IPS-20b (cell line): ENCODE measurements at regions not wholly inside any gene's neighbourhood (a gene's known extent, or its start where the extent isn't known, plus 50 kb on each side); places are given as distances from the start of the nearest gene placed in this dataset.
"Not testable (repeated sequence)": the region's sequence is repeated elsewhere in the genome, so short reads cannot be mapped to it uniquely, and the experiment has no call there.

Experiments used
- H3K27ac ChIP-seq: one replicate; pipeline ENCODE4 v1.5.1; 2013; ENCODE audit warnings: low read length
- H3K27me3 ChIP-seq: 2 replicates; pipeline ENCODE4 v1.6.1; 2013; ENCODE audit warnings: mild to moderate bottlenecking, low read length, inconsistent platforms; ENCODE audit not compliant: insufficient read depth
- H3K36me3 ChIP-seq: 2 replicates; pipeline ENCODE4 v1.6.1; 2013; ENCODE audit warnings: low read depth, mild to moderate bottlenecking, inconsistent platforms, low read length, moderate library complexity; ENCODE audit not compliant: insufficient read depth
- H3K4me1 ChIP-seq: 2 replicates; pipeline ENCODE4 v1.6.1; 2013; ENCODE audit warnings: mild to moderate bottlenecking, control low read depth, inconsistent platforms, low read length, moderate library complexity; ENCODE audit not compliant: insufficient read depth
- H3K4me3 ChIP-seq: 2 replicates; pipeline ENCODE4 v1.5.1; 2013; ENCODE audit warnings: mild to moderate bottlenecking, low read length, inconsistent platforms
- H3K9ac ChIP-seq: 2 replicates; pipeline ENCODE4 v1.6.1; 2013; ENCODE audit warnings: low read depth, mild to moderate bottlenecking, inconsistent platforms, low read length, moderate library complexity
- H3K9me3 ChIP-seq: 2 replicates; pipeline ENCODE4 v1.6.1; 2013; ENCODE audit warnings: mild to moderate bottlenecking, low read depth, low read length, inconsistent platforms; ENCODE audit not compliant: insufficient read depth

DNA sequence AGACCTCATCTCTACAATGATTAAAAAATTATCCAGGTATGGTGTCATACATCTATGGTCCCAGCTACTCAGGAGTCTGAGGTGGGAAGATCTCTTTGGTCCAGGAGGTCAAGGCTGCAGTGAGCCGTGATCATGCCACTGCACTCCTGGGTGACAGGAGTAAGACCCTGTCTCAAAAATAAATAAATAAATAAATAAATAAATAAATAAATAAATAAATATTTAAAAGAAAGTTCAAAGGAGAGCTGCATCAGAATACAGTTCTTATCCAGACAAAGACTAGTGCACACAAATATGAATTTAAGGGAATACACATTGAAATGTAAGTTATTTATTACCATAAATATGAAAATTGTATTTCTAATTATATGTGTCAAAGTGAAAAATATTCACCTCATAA, 624.9 kb downstream of the SLITRK6 start:
- no peak overlapping the region for H3K27ac ChIP-seq
- no peak overlapping the region for H3K9ac ChIP-seq
- H3K9me3 ChIP-seq, result no peaks in the 10 kb centered on the region
- no peak overlapping the region for H3K4me3 ChIP-seq
- H3K36me3 ChIP-seq, result no peaks in the 10 kb centered on the region
- H3K4me1 ChIP-seq, result no peaks in the 10 kb centered on the region
- H3K27me3 ChIP-seq, result no peaks in the 10 kb centered on the region

DNA sequence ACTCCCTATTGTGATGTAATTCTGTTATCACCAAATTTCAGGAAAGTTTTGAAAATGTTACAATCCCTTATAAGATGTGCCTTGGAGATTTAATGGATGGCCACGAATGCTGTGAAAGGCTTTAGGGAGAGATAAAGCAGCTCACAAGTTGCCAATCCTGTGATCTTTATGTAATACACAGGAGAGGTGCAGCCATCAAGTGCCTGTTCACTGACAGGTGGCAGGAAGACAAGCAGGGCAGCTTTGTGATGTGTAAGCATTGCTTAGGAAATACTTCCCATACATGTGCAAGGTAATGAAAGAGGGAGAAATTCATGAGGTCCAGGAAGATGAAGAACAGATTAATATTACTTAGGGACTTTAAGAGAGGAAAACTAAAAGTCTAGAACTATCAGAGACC, 628.8 kb downstream of the SLITRK6 start:
- Histone ChIP-seq H3K9ac (no peak overlapping the region), H3K36me3 (no peaks in the 10 kb centered on the region), H3K9me3 (no peaks in the 10 kb centered on the region), H3K27ac (no peak overlapping the region), H3K4me1 (no peaks in the 10 kb centered on the region), H3K27me3 (no peaks in the 10 kb centered on the region), H3K4me3 (no peak overlapping the region)

- H3K9ac ChIP-seq, result no peak overlapping the region
- H3K36me3 ChIP-seq, result no peaks in the 10 kb centered on the region
- H3K4me1 ChIP-seq, result no peaks in the 10 kb centered on the region
- H3K27me3 ChIP-seq, result no peaks in the 10 kb centered on the region
- H3K9me3 ChIP-seq, result peaks cover 16% of the 10 kb centered on the region
- no peak overlapping the region for H3K4me3 ChIP-seq
- H3K27ac ChIP-seq, result no peak overlapping the region
Observed at GRCh38 chr13:85166891-85167290, 632.3 kb downstream of the SLITRK6 start.

- Histone ChIP-seq H3K4me1 (no peaks in the 10 kb centered on the region), H3K27me3 (no peaks in the 10 kb centered on the region), H3K4me3 (no peak overlapping the region), H3K27ac (no peak overlapping the region), H3K36me3 (no peaks in the 10 kb centered on the region), H3K9me3 (peaks cover 16% of the 10 kb centered on the region), H3K9ac (no peak overlapping the region)
Observed at GRCh38 chr13:85163063-85163462, 636.2 kb downstream of the SLITRK6 start.

- Histone ChIP-seq H3K4me1 (no peaks in the 10 kb centered on the region), H3K36me3 (no peaks in the 10 kb centered on the region), H3K4me3 (no peak overlapping the region), H3K9ac (no peak overlapping the region), H3K27me3 (no peaks in the 10 kb centered on the region), H3K9me3 (no peaks in the 10 kb centered on the region), H3K27ac (no peak overlapping the region)
Observed at GRCh38 chr13:85148009-85148408, 651.2 kb downstream of the SLITRK6 start.

DNA sequence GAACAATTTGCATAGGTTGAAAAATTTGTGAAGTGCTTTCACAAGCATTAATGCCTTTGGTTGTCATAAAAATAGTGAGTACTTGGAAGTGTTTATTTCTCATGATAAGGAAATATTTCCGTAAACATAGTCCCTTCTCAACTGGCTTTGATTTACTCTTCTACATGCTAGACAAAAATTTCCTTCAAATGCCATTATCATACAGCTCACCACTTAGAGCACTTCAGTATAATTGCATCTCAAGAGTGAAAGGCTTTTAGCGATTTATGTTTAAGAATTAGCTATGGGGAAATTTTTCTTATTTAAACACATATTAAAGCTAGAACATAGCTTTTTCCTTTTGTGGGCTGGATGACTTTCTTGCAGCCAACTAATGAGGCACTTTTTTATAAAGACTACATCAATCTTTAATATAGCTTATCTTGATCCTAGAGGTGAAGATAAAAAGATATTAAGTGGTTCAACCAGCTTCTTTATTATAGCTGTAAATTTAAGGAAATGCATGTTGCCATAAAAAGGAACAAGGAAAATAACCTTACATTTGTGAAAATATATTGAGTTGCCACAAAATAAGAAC, 656.8 kb downstream of the SLITRK6 start:
- H3K9ac ChIP-seq, result no peak overlapping the region
- H3K4me1 ChIP-seq, result peaks cover 17% of the 10 kb centered on the region; the same call in 1 of the 2 replicates
- no peaks in the 10 kb centered on the region for H3K36me3 ChIP-seq
- no peaks in the 10 kb centered on the region for H3K9me3 ChIP-seq
- H3K27me3 ChIP-seq, result no peaks in the 10 kb centered on the region
- H3K27ac ChIP-seq, result no peak overlapping the region
- no peak overlapping the region for H3K4me3 ChIP-seq

DNA sequence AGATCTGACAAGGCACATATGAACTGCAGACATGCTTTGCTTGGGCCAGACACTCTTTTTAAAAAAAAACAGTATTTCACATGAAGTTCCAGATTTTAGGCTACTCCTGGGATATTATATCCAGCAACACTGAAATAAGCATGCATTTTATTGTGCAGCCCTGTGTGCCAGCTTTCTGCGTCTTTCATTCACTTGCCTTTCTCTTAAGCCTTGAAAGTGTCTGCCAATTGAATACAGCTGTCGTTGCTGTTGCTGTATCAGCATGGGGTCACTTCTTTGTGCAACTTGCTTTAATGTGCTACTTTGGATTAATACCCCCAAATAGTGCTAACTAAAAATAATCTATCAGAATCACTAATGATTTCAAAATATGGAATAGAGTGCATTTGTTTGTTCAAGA, 657.8 kb downstream of the SLITRK6 start:
- Histone ChIP-seq H3K9me3 (no peaks in the 10 kb centered on the region), H3K27me3 (no peaks in the 10 kb centered on the region), H3K9ac (no peak overlapping the region), H3K27ac (no peak overlapping the region), H3K4me1 (peaks cover 17% of the 10 kb centered on the region; the same call in 1 of the 2 replicates), H3K36me3 (no peaks in the 10 kb centered on the region), H3K4me3 (no peak overlapping the region)

DNA sequence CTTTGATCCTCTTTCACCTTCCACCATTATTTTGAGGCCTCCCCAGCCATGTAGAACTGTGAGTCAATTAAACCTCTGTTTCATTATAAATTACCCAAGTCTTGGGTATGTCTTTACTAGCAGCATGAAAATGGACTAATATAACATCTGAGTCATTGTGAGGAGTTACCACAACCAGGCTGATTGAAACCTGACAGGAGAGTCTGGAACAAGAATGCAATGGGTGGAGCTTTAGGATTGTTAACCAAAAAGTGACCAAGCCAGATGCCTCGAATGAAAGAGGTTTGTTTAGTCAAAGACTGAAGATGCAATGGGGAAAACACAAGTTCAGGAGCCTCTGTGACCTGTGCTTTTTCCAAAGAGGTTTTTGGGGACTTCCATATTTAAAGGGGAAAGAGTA, 659.0 kb downstream of the SLITRK6 start:
- Histone ChIP-seq H3K27me3 (no peaks in the 10 kb centered on the region), H3K4me1 (peaks cover 17% of the 10 kb centered on the region; the same call in 1 of the 2 replicates), H3K27ac (no peak overlapping the region), H3K4me3 (no peak overlapping the region), H3K9me3 (no peaks in the 10 kb centered on the region), H3K9ac (no peak overlapping the region), H3K36me3 (no peaks in the 10 kb centered on the region)

- Histone ChIP-seq H3K36me3 (no peaks in the 10 kb centered on the region), H3K27ac (no peak overlapping the region), H3K4me1 (peaks cover 17% of the 10 kb centered on the region; the same call in 1 of the 2 replicates)
Observed at GRCh38 chr13:85137516-85137915, 661.7 kb downstream of the SLITRK6 start.

DNA sequence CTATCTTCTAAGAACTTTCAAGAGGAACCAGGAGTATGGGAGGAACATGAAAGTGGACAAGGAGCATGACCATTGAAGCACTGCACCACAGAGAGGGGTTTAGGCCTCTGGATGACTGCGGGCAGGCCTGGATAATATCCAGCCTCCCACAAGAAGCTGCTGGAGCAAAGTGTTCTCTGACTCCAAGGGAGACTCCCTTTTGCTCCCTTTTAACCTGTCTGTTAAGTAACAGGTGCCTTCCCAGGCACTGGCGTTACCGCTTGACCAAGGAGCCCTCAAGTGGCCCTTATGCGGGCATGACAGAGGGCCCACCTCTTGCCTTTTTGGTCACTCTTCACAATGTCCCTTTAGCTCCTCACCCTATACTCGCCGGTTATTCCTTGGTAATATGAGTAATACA, 666.2 kb downstream of the SLITRK6 start:
- Histone ChIP-seq H3K4me3 (no peak overlapping the region), H3K27ac (no peak overlapping the region), H3K4me1 (no peaks in the 10 kb centered on the region), H3K9me3 (no peaks in the 10 kb centered on the region), H3K36me3 (no peaks in the 10 kb centered on the region), H3K27me3 (no peaks in the 10 kb centered on the region), H3K9ac (no peak overlapping the region)

More at GRCh38 chr13:85137516-85137915, 661.7 kb downstream of the SLITRK6 start:
- no peaks in the 10 kb centered on the region for H3K27me3 ChIP-seq
- no peak overlapping the region for H3K4me3 ChIP-seq
- no peaks in the 10 kb centered on the region for H3K9me3 ChIP-seq
- no peak overlapping the region for H3K9ac ChIP-seq

DNA sequence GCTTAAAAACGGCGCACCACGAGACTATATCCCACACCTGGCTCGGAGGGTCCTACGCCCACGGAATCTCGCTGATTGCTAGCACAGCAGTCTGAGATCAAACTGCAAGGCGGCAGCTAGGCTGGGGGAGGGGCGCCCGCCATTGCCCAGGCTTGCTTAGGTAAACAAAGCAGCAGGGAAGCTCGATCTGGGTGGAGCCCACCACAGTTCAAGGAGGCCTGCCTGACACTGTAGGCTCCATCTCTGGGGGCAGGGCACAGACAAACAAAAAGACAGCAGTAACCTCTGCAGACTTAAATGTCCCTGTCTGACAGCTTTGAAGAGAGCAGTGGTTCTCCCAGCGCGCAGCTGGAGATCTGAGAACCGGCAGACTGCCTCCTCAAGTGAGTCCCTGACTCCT, 675.7 kb downstream of the SLITRK6 start:
- not testable (repeated sequence) for H3K9me3 ChIP-seq, H3K4me3 ChIP-seq, H3K27me3 ChIP-seq, H3K9ac ChIP-seq, H3K27ac ChIP-seq, H3K36me3 ChIP-seq, H3K4me1 ChIP-seq

DNA sequence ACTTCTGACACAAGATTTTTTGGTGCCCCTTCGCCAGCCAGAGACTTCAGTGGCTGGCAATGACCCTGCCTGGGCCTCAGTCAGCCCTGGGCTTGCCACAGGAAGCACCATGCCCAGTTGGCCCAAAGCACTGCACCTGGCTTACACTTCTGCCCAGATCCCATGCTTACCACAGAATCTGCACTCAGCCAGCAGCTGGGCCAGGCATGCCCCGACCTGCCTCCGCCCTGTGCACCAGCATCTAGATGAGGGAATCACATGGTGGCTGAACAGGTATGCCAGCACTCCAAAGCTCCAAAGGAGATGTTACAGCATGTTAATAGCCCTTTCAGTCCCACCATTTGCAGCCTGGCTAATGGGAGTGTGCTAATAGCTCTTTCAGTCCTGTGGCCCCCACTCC, 690.9 kb downstream of the SLITRK6 start:
- no peak overlapping the region for H3K4me3 ChIP-seq
- no peak overlapping the region for H3K27ac ChIP-seq
- no peak overlapping the region for H3K9ac ChIP-seq
- H3K9me3 ChIP-seq, result no peaks in the 10 kb centered on the region
- H3K36me3 ChIP-seq, result no peaks in the 10 kb centered on the region
- no peaks in the 10 kb centered on the region for H3K27me3 ChIP-seq
- H3K4me1 ChIP-seq, result no peaks in the 10 kb centered on the region
